ENCODE measurements at regions not wholly inside any gene's neighbourhood (a gene's known extent, or its start where the extent isn't known, plus 50 kb on each side); places are given as distances from the start of the nearest gene placed in this dataset.

DNA sequence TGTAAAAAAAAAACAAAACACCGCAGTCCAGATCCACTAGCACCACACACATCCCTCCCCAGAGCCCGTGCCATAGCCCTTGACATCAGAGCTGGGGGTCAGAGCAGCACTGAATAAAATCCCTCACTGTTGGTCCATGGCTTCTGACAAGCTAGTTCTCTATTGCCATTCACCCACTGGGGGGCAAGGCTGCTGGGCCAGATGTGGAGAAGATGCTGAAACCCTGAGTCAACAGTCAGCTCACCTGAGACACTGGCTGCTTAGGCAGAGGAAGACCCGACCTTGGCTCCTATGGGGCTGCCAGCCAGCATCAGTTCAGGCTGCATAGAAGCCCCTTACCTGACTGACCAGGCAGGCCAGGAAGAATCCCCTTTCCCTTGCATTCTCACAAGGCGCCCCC, 228.2 kb downstream of the SOX9 start:
- H3K9me3 ChIP-seq (ENCODE audit: control insufficient read depth, low read depth, low read length) = peaks cover 2% of the 10 kb centered on the region
- no peak overlapping the region for H3K4me3 ChIP-seq (ENCODE audit: low read length)
- H3K27me3 ChIP-seq (ENCODE audit: control insufficient read depth, insufficient read depth, low read length) = no peaks in the 10 kb centered on the region
- no CpG with 5 or more reads among the region's 4 CpGs for WGBS (ENCODE audit: insufficient coverage, low lambda C conversion rate)
- H3K36me3 ChIP-seq (ENCODE audit: control insufficient read depth, insufficient read depth, low read length) = no peaks in the 10 kb centered on the region
- H3K27ac ChIP-seq (ENCODE audit: low read length) = no peak overlapping the region
- DNase-seq = no peak
- no peaks in the 10 kb centered on the region for H3K4me1 ChIP-seq (ENCODE audit: control insufficient read depth, insufficient read depth, low read length)

DNA sequence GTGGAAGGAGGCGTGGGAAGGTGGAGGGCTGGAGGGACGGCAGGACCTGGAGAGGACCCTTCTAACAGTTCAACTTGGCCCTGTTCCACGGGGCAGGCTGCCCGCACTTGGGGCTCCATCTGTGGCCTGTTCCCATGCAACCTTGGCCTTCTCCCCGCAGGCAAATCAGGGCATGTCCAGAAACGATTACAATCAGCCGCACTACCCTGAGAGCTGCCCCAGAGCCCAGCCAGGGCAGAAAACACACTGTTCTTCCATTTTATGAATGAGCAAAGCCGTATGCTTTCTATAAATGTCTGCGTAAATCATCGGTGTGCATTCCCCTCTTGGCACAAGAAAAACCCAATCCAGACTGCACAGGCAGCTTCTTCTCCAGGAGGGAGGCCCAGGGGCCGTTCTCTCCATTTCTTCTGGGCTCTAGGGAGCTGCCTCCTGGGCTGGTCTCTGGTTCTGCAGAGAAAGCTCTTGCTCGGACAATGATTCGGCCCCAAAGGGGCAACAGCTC, 228.7 kb downstream of the SOX9 start:
- Histone ChIP-seq H3K4me1 (ENCODE audit: control insufficient read depth, insufficient read depth, low read length) (no peaks in the 10 kb centered on the region), H3K27me3 (ENCODE audit: control insufficient read depth, insufficient read depth, low read length) (no peaks in the 10 kb centered on the region), H3K9me3 (ENCODE audit: control insufficient read depth, low read depth, low read length) (peaks cover 2% of the 10 kb centered on the region), H3K4me3 (ENCODE audit: low read length) (no peak overlapping the region), H3K36me3 (ENCODE audit: control insufficient read depth, insufficient read depth, low read length) (no peaks in the 10 kb centered on the region), H3K27ac (ENCODE audit: low read length) (no peak overlapping the region)
- whole genome bisulfite sequencing (ENCODE audit: insufficient coverage, low lambda C conversion rate) = no CpG with 5 or more reads among the region's 13 CpGs
- DNase-seq = no peak

DNA sequence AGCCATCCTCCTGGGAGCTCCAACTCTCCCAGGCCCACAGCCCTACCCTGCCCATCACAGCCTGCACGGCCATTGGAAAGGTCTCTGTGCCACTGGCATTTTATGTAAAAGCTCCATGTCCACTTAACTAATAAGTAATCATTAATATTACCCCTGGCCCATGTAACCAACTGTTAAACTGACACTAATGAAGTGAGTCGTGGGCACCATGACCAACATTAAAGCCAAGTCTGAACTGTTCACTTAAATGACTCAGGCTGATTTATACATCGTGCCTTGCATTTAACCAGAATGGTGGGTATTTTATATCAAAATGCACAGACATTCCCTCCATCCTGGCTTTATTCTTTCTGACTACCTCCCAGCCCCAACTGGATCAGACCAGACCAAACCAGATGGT, 229.3 kb downstream of the SOX9 start:
- DNase-seq = no peak
- Histone ChIP-seq H3K36me3 (ENCODE audit: control insufficient read depth, insufficient read depth, low read length) (no peaks in the 10 kb centered on the region), H3K4me3 (ENCODE audit: low read length) (no peak overlapping the region), H3K9me3 (ENCODE audit: control insufficient read depth, low read depth, low read length) (peaks cover 2% of the 10 kb centered on the region), H3K27me3 (ENCODE audit: control insufficient read depth, insufficient read depth, low read length) (no peaks in the 10 kb centered on the region), H3K4me1 (ENCODE audit: control insufficient read depth, insufficient read depth, low read length) (no peaks in the 10 kb centered on the region), H3K27ac (ENCODE audit: low read length) (no peak overlapping the region)
- WGBS (ENCODE audit: insufficient coverage, low lambda C conversion rate) = no CpG with 5 or more reads among the region's 3 CpGs

DNA sequence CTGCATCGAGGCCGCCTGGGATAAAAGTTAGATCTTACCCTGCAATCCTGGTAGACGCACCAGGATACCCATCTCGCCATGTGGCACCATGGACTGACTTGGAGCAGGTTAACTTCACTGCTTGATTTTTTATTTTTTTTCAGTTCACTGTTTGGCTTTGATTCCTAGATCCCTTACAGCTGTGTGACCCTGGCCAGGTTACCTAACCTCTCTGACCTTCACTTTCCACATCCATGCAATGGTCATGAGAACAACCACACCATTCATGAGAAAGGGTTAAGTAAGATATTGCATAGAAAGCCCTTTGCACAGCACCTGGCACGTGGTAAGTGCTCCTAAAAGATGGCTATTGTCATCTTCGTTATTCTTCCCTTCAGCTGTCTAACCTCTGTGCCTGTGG, 230.5 kb downstream of the SOX9 start:
- Histone ChIP-seq H3K4me3 (ENCODE audit: low read length) (no peak overlapping the region), H3K36me3 (ENCODE audit: control insufficient read depth, insufficient read depth, low read length) (no peaks in the 10 kb centered on the region), H3K27me3 (ENCODE audit: control insufficient read depth, insufficient read depth, low read length) (no peaks in the 10 kb centered on the region), H3K4me1 (ENCODE audit: control insufficient read depth, insufficient read depth, low read length) (no peaks in the 10 kb centered on the region), H3K27ac (ENCODE audit: low read length) (no peak overlapping the region), H3K9me3 (ENCODE audit: control insufficient read depth, low read depth, low read length) (peaks cover 2% of the 10 kb centered on the region)
- no peak for DNase-seq
- WGBS (ENCODE audit: insufficient coverage, low lambda C conversion rate) = 80% methylated on average over 1 of the region's 6 CpGs

DNA sequence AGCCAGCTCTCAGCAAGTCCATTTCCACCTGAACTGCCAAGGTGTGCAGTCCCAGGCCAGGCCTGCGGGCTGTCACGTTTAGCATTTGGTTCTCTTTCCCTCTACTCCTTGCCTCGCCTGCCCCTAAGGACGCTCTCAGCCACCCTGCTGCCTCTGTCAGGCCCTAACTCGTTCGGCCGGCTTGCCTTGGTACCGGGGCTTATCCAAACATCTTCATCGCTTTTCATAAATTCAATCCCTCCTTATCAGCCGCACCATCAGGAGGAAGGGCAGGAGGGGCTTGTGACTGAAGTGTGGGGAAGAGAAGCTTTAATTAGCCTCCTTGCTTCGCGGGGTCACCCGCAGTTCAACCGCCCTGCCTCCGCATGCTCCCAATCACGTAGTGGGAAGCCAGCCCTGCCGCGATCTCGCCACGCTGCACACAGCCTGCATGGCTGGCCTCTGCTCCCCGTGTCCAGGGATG, 231.1 kb downstream of the SOX9 start:
- no peak overlapping the region for H3K27ac ChIP-seq (ENCODE audit: low read length)
- H3K36me3 ChIP-seq (ENCODE audit: control insufficient read depth, insufficient read depth, low read length) = no peaks in the 10 kb centered on the region
- H3K4me3 ChIP-seq (ENCODE audit: low read length) = no peak overlapping the region
- WGBS (ENCODE audit: insufficient coverage, low lambda C conversion rate) = no CpG with 5 or more reads among the region's 21 CpGs
- no peak for DNase-seq
- H3K9me3 ChIP-seq (ENCODE audit: control insufficient read depth, low read depth, low read length) = peaks cover 2% of the 10 kb centered on the region
- no peaks in the 10 kb centered on the region for H3K4me1 ChIP-seq (ENCODE audit: control insufficient read depth, insufficient read depth, low read length)
- no peaks in the 10 kb centered on the region for H3K27me3 ChIP-seq (ENCODE audit: control insufficient read depth, insufficient read depth, low read length)

DNA sequence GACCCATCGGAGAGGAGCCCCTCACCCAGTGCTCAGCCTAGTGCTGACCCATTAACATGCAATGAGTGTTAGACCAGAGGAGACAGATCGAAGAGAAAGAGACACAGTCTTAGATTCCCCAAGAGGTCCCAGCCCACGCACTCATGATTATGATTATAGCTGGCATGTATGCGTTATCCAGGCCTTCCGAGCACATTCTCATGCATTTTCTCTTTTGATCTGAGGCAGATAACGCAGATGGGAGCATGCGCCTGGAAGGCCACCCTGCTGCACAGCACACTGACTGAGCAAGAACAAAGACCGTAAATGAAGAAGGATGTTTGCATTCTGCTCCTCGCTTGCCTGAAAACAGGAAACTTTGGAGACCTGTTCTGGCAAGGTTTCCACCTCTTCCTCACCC, 232.7 kb downstream of the SOX9 start:
- Histone ChIP-seq H3K4me1 (ENCODE audit: control insufficient read depth, insufficient read depth, low read length) (no peaks in the 10 kb centered on the region), H3K4me3 (ENCODE audit: low read length) (no peak overlapping the region), H3K9me3 (ENCODE audit: control insufficient read depth, low read depth, low read length) (peaks cover 2% of the 10 kb centered on the region), H3K27me3 (ENCODE audit: control insufficient read depth, insufficient read depth, low read length) (no peaks in the 10 kb centered on the region), H3K36me3 (ENCODE audit: control insufficient read depth, insufficient read depth, low read length) (no peaks in the 10 kb centered on the region), H3K27ac (ENCODE audit: low read length) (no peak overlapping the region)
- no peak for DNase-seq
- 100% methylated on average over 1 of the region's 9 CpGs for WGBS (ENCODE audit: insufficient coverage, low lambda C conversion rate)

DNA sequence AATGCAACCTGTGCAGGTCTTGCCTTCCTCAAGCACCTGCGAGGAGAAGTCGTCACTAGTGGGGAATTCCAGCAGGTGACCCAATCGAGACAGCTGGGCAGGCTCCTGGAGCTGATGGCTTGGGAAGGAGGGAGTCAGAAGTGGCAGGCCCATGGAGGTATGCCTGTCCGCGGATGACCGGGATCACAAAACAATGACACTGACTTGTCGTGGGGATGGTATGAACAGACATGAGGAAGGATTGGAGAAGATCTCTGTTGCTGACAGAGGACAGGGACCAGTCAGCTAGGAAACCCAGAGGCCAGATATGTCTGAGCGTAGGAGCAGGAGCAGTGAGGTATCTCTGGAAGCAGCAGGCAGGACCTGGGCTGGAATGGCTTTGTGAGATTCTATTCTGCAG, 233.3 kb downstream of the SOX9 start:
- no peak overlapping the region for H3K27ac ChIP-seq (ENCODE audit: low read length)
- no peaks in the 10 kb centered on the region for H3K27me3 ChIP-seq (ENCODE audit: control insufficient read depth, insufficient read depth, low read length)
- H3K4me1 ChIP-seq (ENCODE audit: control insufficient read depth, insufficient read depth, low read length) = no peaks in the 10 kb centered on the region
- peaks cover 2% of the 10 kb centered on the region for H3K9me3 ChIP-seq (ENCODE audit: control insufficient read depth, low read depth, low read length)
- no peak for DNase-seq
- no peaks in the 10 kb centered on the region for H3K36me3 ChIP-seq (ENCODE audit: control insufficient read depth, insufficient read depth, low read length)
- no peak overlapping the region for H3K4me3 ChIP-seq (ENCODE audit: low read length)
- 100% methylated on average over 1 of the region's 8 CpGs for WGBS (ENCODE audit: insufficient coverage, low lambda C conversion rate)

DNA sequence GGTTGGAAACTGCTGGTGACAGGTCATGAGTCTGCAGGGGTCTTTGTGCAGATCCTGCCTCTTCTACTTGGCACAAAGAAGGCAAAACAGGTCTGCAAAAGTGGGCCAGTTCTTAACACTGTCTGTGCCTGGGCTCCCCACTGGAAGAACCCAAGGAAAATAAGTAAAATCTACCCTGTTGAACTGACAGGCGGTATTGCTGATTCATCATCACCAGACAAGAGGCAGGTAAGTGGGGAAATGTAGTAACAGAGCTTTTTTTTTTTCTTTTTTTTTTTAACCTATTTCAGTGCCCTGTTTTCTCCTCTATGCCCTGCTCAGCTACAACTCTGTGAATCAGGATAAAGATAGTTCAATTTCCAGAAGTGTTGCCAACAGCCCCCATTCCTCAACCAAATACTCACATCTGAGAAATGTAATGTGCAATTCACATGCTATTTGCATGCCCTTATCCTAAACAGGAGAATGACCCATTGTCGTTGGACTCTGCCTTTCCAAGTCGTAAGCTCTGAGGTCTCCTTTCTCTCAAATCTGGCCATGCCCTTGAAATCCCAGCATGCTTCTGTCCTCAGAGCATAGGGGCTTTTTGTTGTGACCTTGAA, 237.0 kb downstream of the SOX9 start:
- WGBS (ENCODE audit: insufficient coverage, low lambda C conversion rate) = 100% methylated on average over 1 of the region's 3 CpGs
- H3K36me3 ChIP-seq (ENCODE audit: control insufficient read depth, insufficient read depth, low read length) = no peaks in the 10 kb centered on the region
- no peak for DNase-seq

DNA sequence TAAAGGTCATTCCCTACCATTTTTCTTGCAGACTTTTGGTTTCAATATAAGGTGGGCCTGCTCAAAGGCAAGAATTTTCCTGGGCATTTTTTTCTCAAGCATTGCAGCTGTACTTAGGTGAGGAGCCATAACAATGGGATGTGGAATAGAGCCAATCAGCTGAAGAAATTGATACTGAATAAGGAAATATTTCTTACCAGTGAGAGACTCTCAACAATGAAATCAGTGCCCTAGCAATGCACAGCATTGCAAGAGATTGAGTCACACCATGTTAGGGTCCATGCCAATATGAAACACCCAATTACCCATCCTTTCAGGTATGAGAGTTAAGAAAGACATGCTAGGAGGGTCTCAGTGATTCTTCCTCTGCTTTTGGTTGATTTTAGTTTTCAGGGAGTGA, 237.6 kb downstream of the SOX9 start:
- Histone ChIP-seq H3K36me3 (ENCODE audit: control insufficient read depth, insufficient read depth, low read length) (no peaks in the 10 kb centered on the region), H3K4me3 (ENCODE audit: low read length) (no peak overlapping the region), H3K27ac (ENCODE audit: low read length) (no peak overlapping the region), H3K9me3 (ENCODE audit: control insufficient read depth, low read depth, low read length) (peaks cover 2% of the 10 kb centered on the region), H3K4me1 (ENCODE audit: control insufficient read depth, insufficient read depth, low read length) (no peaks in the 10 kb centered on the region), H3K27me3 (ENCODE audit: control insufficient read depth, insufficient read depth, low read length) (no peaks in the 10 kb centered on the region)
- DNase-seq = no peak

More for the DNA sequence above, 237.0 kb downstream of the SOX9 start:
- Histone ChIP-seq H3K9me3 (ENCODE audit: control insufficient read depth, low read depth, low read length) (peaks cover 2% of the 10 kb centered on the region), H3K4me1 (ENCODE audit: control insufficient read depth, insufficient read depth, low read length) (no peaks in the 10 kb centered on the region), H3K4me3 (ENCODE audit: low read length) (no peak overlapping the region), H3K27me3 (ENCODE audit: control insufficient read depth, insufficient read depth, low read length) (no peaks in the 10 kb centered on the region), H3K27ac (ENCODE audit: low read length) (no peak overlapping the region)

DNA sequence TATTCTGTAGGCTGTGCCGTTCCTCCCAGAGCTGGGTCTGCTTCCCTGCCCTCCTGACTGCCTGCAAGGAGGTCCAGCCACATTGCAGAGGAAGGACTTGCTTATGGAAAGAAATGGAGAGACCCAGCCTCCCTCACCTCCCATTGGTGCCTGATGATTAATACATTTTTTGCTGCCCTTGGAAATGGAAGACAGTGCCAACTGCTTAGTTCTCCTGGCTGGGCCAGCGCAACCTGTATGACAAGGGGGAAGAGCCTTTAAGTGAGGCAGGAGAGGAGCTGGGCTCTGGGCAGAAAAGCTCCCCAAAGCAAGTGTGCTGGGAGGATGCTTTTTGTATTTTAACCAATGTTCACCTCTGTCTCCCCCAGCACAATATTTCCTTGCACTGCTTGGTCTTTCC, 238.5 kb downstream of the SOX9 start:
- WGBS (ENCODE audit: insufficient coverage, low lambda C conversion rate) = no CpG with 5 or more reads among the region's 2 CpGs
- no peaks in the 10 kb centered on the region for H3K27me3 ChIP-seq (ENCODE audit: control insufficient read depth, insufficient read depth, low read length)
- H3K27ac ChIP-seq (ENCODE audit: low read length) = no peak overlapping the region
- H3K9me3 ChIP-seq (ENCODE audit: control insufficient read depth, low read depth, low read length) = no peaks in the 10 kb centered on the region
- H3K4me3 ChIP-seq (ENCODE audit: low read length) = no peak overlapping the region
- H3K36me3 ChIP-seq (ENCODE audit: control insufficient read depth, insufficient read depth, low read length) = no peaks in the 10 kb centered on the region
- DNase-seq = no peak
- H3K4me1 ChIP-seq (ENCODE audit: control insufficient read depth, insufficient read depth, low read length) = no peaks in the 10 kb centered on the region

DNA sequence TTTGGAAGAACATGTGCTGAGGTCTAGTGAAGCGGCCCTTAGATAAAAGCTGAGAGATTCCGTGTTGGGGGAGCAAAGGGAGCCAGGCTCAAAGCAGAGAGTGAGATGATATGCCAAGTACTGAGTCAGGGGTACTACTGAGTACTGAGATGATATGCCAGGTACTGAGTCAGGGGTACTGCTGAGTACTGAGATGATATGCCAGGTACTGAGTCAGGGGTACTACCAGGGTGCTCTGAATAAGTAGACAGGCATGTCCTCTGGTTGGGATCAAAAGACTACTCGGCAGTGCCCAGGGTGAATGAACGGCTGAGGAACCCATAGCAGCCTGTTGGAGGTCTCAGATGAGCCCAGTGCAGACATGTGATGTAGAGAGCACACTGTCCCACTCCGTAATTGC, 239.0 kb downstream of the SOX9 start:
- no peaks in the 10 kb centered on the region for H3K4me1 ChIP-seq (ENCODE audit: control insufficient read depth, insufficient read depth, low read length)
- H3K4me3 ChIP-seq (ENCODE audit: low read length) = no peak overlapping the region
- H3K27ac ChIP-seq (ENCODE audit: low read length) = no peak overlapping the region
- WGBS (ENCODE audit: insufficient coverage, low lambda C conversion rate) = no CpG with 5 or more reads among the region's 5 CpGs
- no peaks in the 10 kb centered on the region for H3K36me3 ChIP-seq (ENCODE audit: control insufficient read depth, insufficient read depth, low read length)
- no peaks in the 10 kb centered on the region for H3K9me3 ChIP-seq (ENCODE audit: control insufficient read depth, low read depth, low read length)
- H3K27me3 ChIP-seq (ENCODE audit: control insufficient read depth, insufficient read depth, low read length) = no peaks in the 10 kb centered on the region
- no peak for DNase-seq
